ENCODE measurements at regions not wholly inside any gene's neighbourhood (a gene's known extent, or its start where the extent isn't known, plus 50 kb on each side); places are given as distances from the start of the nearest gene placed in this dataset.

GRCh38 chr2:117704818-117705217, 109.7 kb upstream of the DDX18 start:
- H3K27ac ChIP-seq (ENCODE audit: insufficient read depth, low read depth, low read length), result no peak overlapping the region
- H3K4me1 ChIP-seq (ENCODE audit: control insufficient read depth, extremely low read depth, insufficient read depth, low read length), result no peaks in the 10 kb centered on the region
- TF ChIP-seq FOS (IDR thresholded peaks at IDR 0.05; ENCODE audit: borderline replicate concordance, insufficient read depth, low read length), result no peak
- no peak for TF ChIP-seq MAX (IDR thresholded peaks at IDR 0.05; ENCODE audit: insufficient read depth, insufficient read length)
- TF ChIP-seq POLR2AphosphoS5 (IDR thresholded peaks at IDR 0.05; ENCODE audit: insufficient read depth, low read depth, low read length), result no peak
- TF ChIP-seq POLR2A (IDR thresholded peaks at IDR 0.05; ENCODE audit: low read depth, low read length), result no peak
- TF ChIP-seq GATA2 (IDR thresholded peaks at IDR 0.05; ENCODE audit: insufficient read depth, insufficient read length, low read depth, low read length), result no peak
- TF ChIP-seq EZH2 (IDR thresholded peaks at IDR 0.05; ENCODE audit: borderline replicate concordance, low read depth, low read length, severe bottlenecking), result no peak
- no peak for TF ChIP-seq MYC (IDR thresholded peaks at IDR 0.05; ENCODE audit: low read depth, low read length)
- no peak for TF ChIP-seq CTCF (IDR thresholded peaks at IDR 0.05; ENCODE audit: extremely low read depth in 1 of 2, insufficient read depth in 1 of 2, low read depth in 1 of 2, low read length in 2 of 2)
- TF ChIP-seq JUN (IDR thresholded peaks at IDR 0.05; ENCODE audit: borderline replicate concordance, insufficient read depth, insufficient read length, low read depth), result no peak
- no peak for DNase-seq (ENCODE audit: low read depth, low spot score)
- POLR2A ChIA-PET, result no interaction called here
- no peak overlapping the region for H3K9ac ChIP-seq (replicated peaks; ENCODE audit: extremely low read depth, insufficient read depth, low read length)
- no peaks in the 10 kb centered on the region for H3K36me3 ChIP-seq (ENCODE audit: control insufficient read depth in 2 of 2, extremely low read depth in 1 of 2, insufficient read depth in 2 of 2, low read length in 2 of 2)
- no peaks in the 10 kb centered on the region for H3K9me1 ChIP-seq (replicated peaks; ENCODE audit: control insufficient read depth, extremely low read depth, insufficient read depth, low read length)
- H2AFZ ChIP-seq (ENCODE audit: low read depth, low read length), result no peak overlapping the region
- BruUV-seq (replicated peaks), result no TSS peak
- H3K4me2 ChIP-seq (ENCODE audit: insufficient read depth, low read length), result no peak overlapping the region
- H3K27me3 ChIP-seq (ENCODE audit: control insufficient read depth in 2 of 2, insufficient read depth in 2 of 2, low read length in 2 of 2), result no peaks in the 10 kb centered on the region
- FAIRE-seq, result no peak
- H3K9me3 ChIP-seq (replicated peaks; ENCODE audit: control insufficient read depth, insufficient read depth, low read length), result peaks cover 3% of the 10 kb centered on the region
- H4K20me1 ChIP-seq (replicated peaks; ENCODE audit: control insufficient read depth, extremely low read depth, insufficient read depth, low read length), result no peaks in the 10 kb centered on the region
- intact Hi-C loops (cut with micrococcal nuclease) (no loop called here), dilution Hi-C loops (cut with MboI; ENCODE audit: extremely low pct_ligation_motif_present, low sequenced_read_pairs) (no loop called here)
- H3K4me3 ChIP-seq (replicated peaks in 1 of 3; ENCODE audit: insufficient read depth in 1 of 3, low read depth in 1 of 3, low read length in 3 of 3), result no peak overlapping the region
- no peaks in the 10 kb centered on the region for H3K79me2 ChIP-seq (ENCODE audit: control insufficient read depth, insufficient read depth, low read length)
- CTCF ChIA-PET, result no interaction called here
